Stimulated activated CD4-positive, alpha-beta T cell treated with anti-CD3 and anti-CD28 coated beads, Interleukin-12 subunit alpha, Interleukin-12 subunit beta, amount 100 ng/mL, for 48 hours (primary cell): ENCODE measurements at regions not wholly inside any gene's neighbourhood (a gene's known extent, or its start where the extent isn't known, plus 50 kb on each side); places are given as distances from the start of the nearest gene placed in this dataset.
"Not testable (repeated sequence)": the region's sequence is repeated elsewhere in the genome, so short reads cannot be mapped to it uniquely, and the experiment has no call there.

Experiments used
- DNase-seq, 3 donors: peaks; one replicate each; pipeline ENCODE4 v3.0.0-alpha.2; 2020; ENCODE audit warnings: low read depth in 2 of 3, low spot score in 1 of 3

GRCh38 chr9:129561594-129562281 is 59.2 kb downstream of the C9orf50 start:
- no peak for DNase-seq

DNA sequence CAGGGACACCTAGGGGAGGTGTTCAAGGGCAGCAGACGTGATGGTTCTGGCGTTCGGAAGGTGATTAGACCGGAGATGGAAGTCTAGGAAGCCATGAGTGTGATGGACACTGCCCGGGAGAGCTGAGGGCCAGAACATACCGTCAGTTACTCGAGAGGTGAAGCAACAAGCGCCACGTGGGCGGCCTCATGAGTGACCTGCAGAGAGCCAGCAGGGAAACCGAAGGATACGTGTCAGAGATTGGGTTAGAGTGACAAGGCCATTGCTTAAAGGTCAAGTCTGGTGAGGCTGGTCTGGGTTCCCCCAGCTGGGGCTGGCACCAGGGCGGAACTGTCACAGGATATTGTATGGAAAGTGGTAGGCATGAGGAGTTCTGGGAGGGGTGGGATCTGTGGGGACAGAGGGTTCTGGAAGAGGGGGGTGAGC is 60.0 kb downstream of the C9orf50 start:
- DNase-seq, result no peak

- no peak for DNase-seq
Measured at GRCh38 chr9:129559506-129559881, 61.4 kb downstream of the C9orf50 start.

- no peak for DNase-seq
Measured at GRCh38 chr9:129558551-129559505, 62.1 kb downstream of the C9orf50 start.

DNA sequence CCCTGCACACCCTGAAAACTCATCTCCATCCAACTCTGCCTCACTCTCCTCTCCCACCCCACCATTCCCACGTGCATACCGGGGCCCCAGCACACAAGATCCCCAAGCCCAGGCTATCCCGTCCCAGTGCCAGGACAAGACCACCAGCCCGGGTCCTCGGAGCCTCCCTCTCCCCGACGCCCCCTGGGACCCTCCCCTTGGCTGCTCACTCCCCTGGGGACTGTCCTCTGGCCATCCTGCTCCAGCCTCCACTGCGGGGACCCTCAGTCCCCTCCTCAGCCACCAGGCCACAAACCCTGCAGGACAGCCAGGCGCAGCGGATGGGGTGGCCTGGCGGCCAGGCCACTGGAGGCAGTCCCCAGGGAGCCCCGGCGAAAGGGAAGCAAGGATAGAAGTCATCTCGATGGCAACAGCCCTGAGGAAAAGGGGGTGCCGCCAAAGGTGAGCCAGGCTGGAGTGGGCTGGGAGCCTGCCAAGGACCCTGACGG is 62.8 kb downstream of the C9orf50 start:
- no peak for DNase-seq

GRCh38 chr9:129557192-129558036 is 63.5 kb downstream of the C9orf50 start:
- DNase-seq, result no peak

DNA sequence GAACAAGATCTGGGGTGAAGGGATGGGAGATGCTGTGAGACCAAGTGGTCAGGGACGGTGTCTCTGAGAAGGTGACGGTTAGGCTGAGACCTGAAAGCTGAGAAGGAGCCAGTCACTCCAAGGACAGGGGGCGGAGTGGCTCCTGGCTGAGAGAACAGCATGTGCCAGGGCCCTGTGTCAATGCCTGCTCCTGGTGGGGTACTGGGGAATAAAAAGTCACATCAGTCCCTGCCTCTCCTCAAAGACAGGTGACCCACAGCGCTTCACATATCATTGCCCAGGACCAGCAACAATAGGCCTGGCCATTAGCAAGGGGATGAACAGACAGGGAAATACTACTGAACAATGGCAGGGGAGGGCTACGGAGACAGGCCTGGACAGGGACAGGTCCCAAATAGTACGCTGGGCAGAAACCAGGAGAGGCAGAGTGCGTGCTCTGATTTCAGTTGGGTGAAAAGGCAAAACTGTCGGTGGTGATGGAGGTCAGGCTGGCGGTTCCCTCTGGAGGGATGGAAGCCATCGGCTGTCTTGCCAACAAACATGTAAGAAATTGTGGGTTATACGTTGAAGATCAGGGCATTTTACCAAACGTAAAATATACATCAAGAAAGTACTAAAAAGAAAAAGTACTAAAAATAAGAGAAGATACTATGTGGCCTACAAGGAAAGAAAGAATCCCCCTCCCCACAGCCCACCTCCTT is 64.3 kb downstream of the C9orf50 start:
- no peak for DNase-seq

DNA sequence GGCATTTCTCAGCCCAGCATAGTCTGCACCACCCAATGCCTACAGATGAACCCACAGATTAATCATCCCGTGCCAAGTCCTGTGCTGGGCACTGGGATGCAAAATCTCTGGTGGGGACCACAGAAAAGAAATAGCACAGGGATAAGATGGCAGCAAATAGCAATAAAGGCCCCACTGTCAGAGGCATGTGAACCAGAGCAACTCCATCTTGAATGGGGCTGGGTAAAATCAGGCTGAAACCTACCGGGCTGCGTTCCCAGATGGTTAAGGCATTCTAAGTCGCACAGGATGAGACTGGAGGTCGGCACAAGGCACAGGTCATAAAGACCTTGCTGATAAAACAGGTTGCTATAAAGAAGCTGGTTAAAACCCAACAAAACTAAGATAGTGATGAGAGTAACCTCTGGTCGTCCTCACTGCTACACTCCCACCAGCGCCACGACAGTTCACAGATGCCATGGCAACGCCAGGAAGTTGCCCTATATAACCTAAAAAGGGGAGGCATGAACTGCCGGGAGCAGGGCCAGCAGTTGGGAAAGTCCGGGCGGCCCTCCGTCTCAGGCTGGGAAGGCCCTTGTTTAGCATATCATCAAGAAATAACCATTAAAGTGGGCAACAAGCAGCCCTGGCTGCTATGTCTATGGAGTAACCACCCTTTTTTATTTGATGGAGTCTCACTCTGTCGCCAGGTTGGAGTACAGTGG is 65.2 kb downstream of the C9orf50 start:
- DNase-seq, result no peak

GRCh38 chr9:129554649-129555048 is 66.3 kb downstream of the C9orf50 start:
- DNase-seq, result no peak

- no peak for DNase-seq
Measured at GRCh38 chr9:129553277-129553676, 67.6 kb downstream of the C9orf50 start.

DNA sequence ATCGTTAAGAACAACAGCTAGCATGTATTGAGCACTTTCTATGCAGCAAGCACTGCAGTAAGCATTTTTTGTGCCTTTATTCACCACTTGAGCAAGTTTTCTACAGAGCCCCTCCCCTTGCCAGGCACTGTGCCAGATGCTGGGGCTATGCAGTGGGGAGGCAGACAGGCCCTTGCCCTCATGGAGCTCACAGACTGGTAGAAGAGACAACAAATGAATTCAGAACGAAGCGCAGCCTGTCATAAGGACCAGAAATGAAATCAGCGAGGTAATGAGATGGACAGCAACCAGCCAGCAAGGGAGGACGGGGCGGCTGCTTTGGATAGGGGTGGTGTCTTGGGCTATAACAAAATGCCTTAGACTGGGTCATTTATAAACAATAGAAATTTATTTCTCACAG is 68.8 kb downstream of the C9orf50 start:
- DNase-seq, result no peak

- DNase-seq, result no peak
Measured at GRCh38 chr9:129551393-129551973, 69.4 kb downstream of the C9orf50 start.

DNA sequence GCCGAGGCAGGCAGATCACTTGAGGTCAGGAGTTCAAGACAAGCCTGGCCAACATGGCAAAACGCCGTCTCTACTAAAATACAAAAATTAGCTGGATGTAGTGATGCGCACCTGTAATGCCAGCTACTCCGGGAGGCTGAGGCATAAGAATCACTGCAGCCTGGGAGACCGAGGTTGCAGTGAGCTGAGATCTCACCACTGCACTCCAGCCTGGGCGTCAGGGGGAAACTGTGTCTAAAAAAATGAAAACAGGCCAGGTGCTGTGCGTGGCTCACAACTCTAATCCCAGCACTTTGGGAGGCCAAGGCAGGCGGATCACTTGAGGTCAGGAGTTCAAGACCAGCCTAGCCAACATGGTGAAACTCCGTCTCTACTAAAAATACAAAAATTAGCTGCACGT is 69.9 kb downstream of the C9orf50 start:
- not testable (repeated sequence) for DNase-seq

DNA sequence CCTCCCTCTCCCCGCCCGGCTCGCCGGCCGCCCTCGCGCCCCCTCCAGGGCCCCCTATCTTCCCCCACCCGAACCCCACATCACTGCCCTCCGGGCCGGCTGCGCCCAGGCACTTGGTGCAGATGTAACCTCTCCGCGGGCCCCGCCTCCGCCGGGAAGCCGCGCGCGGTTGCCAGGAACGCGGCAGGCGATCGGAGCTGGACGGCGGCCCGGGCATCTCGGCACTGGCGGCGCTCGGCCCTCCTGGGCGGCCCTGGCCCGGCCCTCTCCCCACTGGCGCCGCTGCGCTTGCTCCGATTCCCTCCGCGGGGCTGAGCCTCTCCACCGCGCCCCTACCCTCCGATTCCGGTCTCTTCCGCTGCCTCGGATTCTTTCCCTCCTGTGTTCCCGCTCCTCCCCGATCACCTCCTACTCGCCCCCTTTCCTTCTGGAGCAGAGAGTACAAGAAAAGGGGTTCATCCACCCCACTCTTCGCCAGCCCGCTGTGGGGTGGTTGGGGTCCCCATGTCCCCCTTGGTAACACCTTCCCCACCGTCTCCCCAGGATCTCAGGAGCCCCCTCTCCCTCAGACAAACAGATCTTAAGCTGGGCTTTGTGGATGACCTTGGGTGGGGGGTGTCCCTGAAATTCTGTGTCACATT is 70.6 kb downstream of the C9orf50 start:
- DNase-seq, result peak in 1 of 3 donors; percentile 16

- DNase-seq, result no peak
Measured at GRCh38 chr9:129549684-129550083, 71.2 kb downstream of the C9orf50 start.

GRCh38 chr9:129549139-129549538 is 71.8 kb downstream of the C9orf50 start:
- no peak for DNase-seq

DNA sequence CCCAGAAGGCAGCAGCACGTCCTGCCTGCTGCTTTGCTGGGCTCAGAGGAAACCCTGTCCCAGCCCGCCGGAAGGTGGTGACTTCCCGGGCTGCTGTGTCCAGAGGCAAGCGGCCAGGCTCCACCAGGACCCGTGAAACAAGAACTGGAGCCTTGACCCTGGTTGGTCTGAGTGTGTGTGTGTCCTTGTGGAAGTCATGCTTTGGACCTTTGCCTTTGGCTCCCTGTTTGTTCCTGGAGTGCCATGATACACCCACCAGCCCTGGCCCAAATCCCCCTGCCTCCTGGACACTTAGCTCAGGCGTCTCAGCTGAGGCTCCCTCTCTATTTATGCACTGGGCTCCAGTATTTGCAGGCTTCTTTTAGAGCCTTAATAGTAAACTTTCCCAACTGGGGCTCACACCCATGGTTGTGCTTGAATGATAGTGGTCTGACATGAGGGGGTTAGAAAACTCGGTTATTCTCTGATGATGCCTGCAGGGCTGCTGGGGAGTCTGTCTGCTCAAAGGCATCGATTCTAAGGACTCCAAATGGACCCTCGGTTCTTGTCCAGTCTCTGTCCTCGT is 72.2 kb downstream of the C9orf50 start:
- DNase-seq, result no peak

DNA sequence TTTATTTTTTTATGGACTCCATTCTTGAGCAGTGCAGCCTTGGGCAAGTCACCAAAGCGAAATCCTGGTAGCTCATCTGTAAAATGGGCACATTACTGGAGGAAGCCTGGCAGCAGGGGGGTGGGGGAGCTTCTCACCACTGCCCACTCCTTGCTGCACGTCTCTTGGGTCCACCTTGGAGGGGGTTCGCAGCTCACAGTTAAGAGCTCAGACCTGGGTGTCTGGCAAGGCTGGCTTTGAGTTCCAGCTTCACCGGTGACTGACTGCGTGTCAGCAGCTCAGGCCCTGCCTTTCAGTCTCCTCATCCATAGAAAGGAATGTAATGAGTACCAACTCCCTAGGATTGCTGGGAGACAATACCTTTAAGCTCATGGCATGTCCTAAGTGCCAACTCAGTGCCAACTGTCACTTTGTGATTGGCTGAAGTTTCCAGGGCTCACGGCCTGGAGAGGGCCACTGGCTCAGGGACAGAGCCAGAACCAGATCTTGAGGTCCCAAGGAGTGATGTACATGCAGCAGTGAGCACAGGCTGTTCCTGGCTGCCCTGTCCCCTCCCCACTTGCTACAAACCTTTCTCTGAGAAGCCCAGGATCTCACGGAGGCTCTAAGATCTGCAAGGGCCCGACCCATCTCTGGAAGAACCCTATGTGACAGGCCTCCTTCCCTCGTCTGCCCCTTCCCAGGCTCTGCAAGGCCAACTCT is 72.9 kb downstream of the C9orf50 start:
- DNase-seq, result no peak
